8988T (cell line): ENCODE measurements at regions not wholly inside any gene's neighbourhood (a gene's known extent, or its start where the extent isn't known, plus 50 kb on each side); places are given as distances from the start of the nearest gene placed in this dataset.
"Not testable (repeated sequence)": the region's sequence is repeated elsewhere in the genome, so short reads cannot be mapped to it uniquely, and the experiment has no call there.

Experiments used
- DNase-seq: peaks from one replicate; pipeline ENCODE4 v3.0.0; 2011

- DNase-seq = no peak
These were observed 152.0 kb downstream of the UTRN start for GRCh38 chr6:144437105-144437504.

GRCh38 chr6:144438103-144438502 is 153.0 kb downstream of the UTRN start:
- DNase-seq = no peak

- DNase-seq = no peak
These were observed 153.9 kb downstream of the UTRN start for GRCh38 chr6:144439016-144439415.

- DNase-seq = not testable (repeated sequence)
These were observed 156.7 kb downstream of the UTRN start for GRCh38 chr6:144441801-144442200.

- DNase-seq = no peak
These were observed 158.0 kb downstream of the UTRN start for GRCh38 chr6:144443157-144443556.

DNA sequence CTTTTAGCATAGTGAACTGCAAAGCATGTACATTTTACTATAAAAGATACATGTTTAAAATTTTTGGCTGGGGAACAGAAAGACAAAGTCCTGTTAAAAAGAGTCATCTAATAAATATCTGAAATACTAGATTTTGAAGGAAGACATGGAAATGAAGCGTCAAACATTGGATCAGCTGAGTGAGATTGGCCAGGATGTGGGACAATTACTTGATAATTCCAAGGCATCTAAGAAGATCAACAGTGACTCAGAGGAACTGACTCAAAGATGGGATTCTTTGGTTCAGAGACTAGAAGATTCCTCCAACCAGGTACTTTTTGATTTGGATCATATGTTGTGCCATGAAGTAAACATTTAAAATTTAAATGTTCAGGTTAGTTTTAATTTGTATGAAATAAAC is 162.3 kb downstream of the UTRN start:
- DNase-seq = no peak

DNA sequence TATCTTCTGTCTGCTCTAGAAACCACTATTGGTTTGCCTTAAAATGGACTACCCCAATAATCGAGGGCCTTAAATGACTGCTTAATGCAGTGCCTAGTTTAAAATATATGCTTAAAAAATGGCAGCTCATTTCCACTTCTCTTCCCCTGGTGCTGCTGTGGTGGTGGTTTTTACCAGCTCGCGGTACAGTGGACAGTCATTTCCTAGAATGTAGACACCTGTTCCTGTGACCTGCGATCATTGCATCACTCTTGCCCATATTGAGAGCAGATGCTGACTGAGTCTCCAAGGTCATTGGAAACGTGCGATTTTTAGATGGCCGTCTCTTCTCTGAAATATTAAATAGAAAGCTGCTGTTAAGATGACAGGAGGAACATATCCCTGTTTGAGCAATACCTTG is 164.1 kb downstream of the UTRN start:
- DNase-seq = no peak

DNA sequence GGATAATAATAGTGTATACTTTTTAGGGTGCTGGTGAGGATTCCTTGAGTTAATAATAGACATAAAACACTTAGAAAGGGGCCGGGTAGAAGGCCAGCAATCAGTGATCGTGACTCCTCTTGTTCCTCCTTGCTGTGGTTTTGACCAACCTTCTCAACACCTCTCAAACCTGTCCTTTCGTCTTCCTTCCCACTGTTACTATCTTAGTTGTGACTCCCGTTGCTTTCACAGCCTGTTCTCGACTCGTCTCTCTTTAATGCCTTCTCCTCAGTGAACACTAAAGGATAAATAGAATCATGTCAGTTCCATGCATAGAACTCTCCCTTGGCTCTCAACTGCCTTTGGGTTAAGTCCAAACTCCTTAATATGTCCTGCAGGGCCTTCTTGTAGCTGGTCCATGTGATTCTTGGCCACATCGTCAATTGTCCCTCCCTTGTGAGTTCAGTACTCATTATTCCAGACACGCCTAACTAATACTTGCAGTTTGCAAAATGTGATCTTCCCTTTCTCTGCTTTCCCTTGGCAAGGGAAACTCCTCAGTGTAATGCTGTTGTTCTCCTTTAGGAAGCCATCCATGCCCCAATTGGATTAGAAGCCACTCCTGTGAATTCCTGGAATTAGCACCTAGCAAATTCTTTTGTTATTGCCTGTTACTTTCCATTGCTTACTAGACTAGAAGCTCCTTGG is 164.9 kb downstream of the UTRN start:
- DNase-seq = no peak

DNA sequence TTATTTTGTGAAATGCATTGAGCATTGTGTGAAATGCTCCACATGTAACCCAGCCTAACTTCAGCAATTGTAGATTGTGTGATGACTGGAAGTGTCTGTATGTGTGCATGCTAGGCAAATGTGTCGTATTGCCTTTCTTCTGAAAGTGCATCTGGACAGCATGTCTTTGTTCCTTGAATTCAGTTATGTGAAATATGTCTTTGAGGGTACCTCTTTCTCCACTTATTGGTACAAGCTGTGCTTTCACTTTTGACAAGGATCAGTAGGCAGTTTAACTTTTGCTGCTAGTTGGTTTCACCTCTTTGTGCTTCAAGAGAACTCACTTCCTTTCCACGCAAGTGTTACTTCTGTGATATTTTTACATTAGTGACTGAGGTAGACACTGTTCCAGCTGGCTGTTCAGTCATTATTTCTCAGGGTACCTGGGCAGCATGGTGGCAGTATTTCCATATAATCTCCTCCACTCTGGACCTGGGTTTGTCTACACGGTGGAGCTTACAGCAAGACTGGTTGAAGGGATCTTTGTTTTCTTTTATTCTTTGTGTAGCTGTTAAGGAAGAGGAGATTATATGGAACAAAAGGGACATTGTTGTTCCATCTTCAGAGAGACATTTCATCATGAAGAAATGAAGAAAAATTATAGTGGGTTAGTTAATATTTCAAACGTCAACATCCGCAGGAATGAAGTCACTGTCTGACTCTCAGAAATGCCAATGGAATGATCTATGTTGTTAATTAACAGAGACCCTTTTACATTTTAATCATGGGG is 175.4 kb downstream of the UTRN start:
- DNase-seq = no peak

DNA sequence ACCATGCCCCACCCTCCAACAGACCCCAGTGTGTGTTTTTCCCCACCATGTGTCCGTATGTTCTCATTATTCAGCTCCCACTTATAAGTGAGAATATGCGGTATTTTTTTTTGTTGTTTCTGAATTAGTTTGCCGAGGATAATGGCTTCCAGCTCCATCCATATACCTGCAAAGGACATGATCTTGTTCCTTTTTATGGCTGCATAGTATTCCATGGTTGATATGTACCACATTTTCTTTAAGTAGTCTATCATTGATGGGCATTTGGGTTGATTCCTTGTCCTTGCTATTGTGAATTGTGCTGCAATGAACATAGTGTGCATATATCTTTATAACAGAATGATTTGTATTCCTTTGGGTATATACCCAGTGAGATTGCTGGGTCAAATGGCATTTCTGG is 176.9 kb downstream of the UTRN start:
- DNase-seq = no peak

GRCh38 chr6:144466716-144467115 is 181.6 kb downstream of the UTRN start:
- DNase-seq = no peak

DNA sequence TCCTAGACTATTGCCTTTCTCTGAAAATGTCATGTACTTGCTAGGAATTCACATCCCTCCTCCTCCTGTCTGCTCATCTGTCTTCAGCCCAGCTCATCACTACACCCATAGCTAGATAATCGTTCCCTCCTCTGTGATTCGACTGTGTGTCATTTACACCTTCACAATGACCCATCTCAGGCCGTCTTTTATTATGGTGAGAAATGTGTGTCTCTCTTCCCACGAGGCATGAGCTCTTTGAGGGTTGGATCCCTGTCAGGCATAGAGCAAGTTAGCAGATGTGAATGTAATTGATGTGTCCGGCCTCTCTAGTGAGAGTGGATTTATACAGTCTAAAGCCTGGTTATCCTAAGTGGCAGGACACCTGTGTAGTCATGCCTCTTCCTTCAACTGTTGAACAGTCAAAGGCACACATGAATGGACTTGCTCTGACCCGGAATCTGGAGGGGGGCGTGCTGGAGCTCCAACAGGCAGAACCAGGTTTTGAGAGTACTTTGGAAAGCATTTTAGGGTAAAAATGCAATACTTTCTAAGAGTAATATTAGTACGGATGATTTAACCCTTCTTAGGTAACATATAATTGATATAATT is 182.1 kb downstream of the UTRN start:
- DNase-seq = no peak

GRCh38 chr6:144467921-144468320 is 182.8 kb downstream of the UTRN start:
- no peak for DNase-seq

DNA sequence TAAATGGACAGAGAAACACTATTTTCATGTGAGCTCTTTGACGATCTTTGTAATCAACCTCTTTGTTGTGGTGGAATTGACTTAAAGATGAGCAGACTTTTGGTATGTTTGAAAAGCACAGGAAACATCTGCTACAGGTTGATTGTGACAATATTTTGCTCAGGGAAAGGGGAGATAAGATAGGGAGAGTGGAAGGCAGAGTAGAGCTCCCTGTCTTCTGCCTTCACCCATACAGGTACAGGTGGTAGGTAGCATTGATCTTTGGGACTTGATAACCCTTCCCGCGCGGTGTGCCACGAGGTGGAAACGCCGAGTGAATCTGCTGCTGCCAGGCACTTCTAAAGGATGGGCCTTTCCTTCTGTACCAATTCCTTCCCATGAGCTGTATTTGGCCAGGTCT is 183.6 kb downstream of the UTRN start:
- no peak for DNase-seq

GRCh38 chr6:144469144-144469575 is 184.0 kb downstream of the UTRN start:
- DNase-seq = no peak

GRCh38 chr6:144470201-144470600 is 185.1 kb downstream of the UTRN start:
- not testable (repeated sequence) for DNase-seq

- DNase-seq = no peak
These were observed 186.9 kb downstream of the UTRN start for GRCh38 chr6:144471986-144472385.

- DNase-seq = no peak
These were observed 189.2 kb downstream of the UTRN start for GRCh38 chr6:144474290-144474689.

DNA sequence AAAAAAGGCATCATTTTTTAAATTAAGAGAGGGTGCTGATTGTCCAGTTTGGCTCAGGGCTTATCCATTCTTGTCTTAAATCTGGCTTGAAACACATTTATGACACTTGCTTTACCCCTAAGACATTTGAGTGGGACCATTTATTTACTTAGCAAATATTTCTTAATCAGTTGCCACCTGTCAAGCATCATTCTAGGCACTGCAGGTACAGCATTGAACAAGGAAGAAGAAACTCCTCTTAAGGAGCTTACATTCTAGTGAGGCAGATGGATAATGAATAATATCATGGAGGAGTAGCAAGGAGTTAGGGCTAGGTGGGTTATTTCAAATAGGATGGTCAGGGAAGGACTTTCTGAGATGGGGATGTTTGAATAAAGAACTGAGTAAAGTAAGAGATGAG is 189.8 kb downstream of the UTRN start:
- DNase-seq = no peak

- no peak for DNase-seq
These were observed 190.3 kb downstream of the UTRN start for GRCh38 chr6:144475411-144475810.

DNA sequence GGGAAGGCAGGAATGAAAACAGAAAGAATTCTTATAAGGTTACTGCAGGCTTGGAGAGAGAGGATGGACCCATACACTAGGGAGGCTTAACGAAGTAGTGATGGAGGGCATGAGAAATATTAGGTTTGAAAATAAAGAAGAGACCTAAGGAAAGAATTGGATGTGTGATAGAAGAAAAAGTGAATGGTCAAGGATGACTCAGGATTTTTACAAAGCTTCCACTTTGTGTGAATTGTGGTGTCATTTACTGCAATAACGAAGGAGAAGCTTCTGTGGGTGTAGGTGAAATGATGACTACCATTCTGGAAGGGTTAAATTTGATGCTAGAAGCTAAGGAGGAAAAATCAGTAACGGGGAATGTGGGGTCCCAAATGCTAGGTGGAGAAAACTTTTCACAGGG is 191.2 kb downstream of the UTRN start:
- no peak for DNase-seq

DNA sequence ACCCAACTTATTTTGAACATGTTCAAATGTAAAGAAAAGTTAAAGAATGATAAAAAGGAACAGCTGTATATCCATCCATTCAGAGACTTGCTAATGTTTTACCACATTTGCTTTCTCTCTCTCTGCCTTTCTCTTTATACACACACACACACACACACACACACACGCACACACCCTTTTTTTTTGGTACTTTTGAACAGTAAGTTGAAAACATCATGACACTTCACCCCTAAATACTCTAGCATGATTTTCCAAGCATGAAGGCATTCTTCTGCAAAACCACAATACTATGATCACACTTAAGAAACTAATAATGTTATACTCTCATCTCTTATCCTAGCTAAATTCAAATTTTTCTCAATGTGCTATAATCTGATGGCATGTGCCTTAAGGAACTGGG is 192.3 kb downstream of the UTRN start:
- no peak for DNase-seq

DNA sequence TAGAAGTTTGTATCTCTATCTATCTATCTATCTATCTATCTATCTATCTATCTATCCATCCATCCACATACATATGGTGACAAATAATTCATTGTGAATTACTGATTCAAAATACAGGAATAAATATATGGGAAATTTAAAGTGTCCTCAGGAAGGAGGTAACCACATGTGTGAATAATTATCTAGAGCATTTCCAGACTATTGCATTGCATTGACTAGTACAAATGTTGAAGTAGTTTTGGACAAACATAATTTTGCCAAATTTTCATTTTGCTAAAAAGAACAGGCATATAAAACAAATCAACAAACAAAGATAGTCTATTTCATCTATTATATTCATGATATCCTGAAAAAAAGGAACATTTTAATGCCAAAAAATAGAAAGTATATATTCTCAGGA is 192.7 kb downstream of the UTRN start:
- no peak for DNase-seq

- no peak for DNase-seq
These were observed 193.3 kb downstream of the UTRN start for GRCh38 chr6:144478483-144478882.
